Hepatocyte (in vitro differentiated cells): ENCODE measurements at regions not wholly inside any gene's neighbourhood (a gene's known extent, or its start where the extent isn't known, plus 50 kb on each side); places are given as distances from the start of the nearest gene placed in this dataset.
A peak's percentile ranks its signal among the peaks of the same experiment; 100 is the strongest.

ENCODE experiments used
- DNase-seq: peaks from one replicate; pipeline ENCODE4 v3.0.0-alpha.2; 2016; ENCODE audit warnings: low spot score
- H2AFZ ChIP-seq: fragments of 200-600 bp; sonication (generic); 2 replicates; pipeline ENCODE4 v1.6.0; 2016; ENCODE audit warnings: antibody characterized with exemption, mild to moderate bottlenecking
- H3K27ac ChIP-seq: fragments of 200-600 bp; sonication (generic); 2 replicates; pipeline ENCODE4 v1.5.1; 2016; ENCODE audit warnings: mild to moderate bottlenecking
- H3K27me3 ChIP-seq: fragments of 200-600 bp; sonication (generic); 2 replicates; pipeline ENCODE4 v1.6.1; 2016
- H3K36me3 ChIP-seq: fragments of 200-600 bp; sonication (generic); replicated peaks from 2 replicates; pipeline ENCODE4 v1.5.1; 2016; ENCODE audit warnings: low read depth; ENCODE audit not compliant: insufficient read depth
- H3K4me1 ChIP-seq: fragments of 200-600 bp; sonication (generic); 2 replicates; pipeline ENCODE4 v1.5.1; 2016; ENCODE audit warnings: mild to moderate bottlenecking, moderate library complexity; ENCODE audit not compliant: insufficient read depth
- H3K4me2 ChIP-seq: fragments of 200-600 bp; sonication (generic); 2 replicates; pipeline ENCODE4 v1.6.0; 2016
- H3K4me3 ChIP-seq: fragments of 200-600 bp; sonication (generic); 2 replicates; pipeline ENCODE4 v1.5.1; 2016; ENCODE audit warnings: mild to moderate bottlenecking
- H3K79me2 ChIP-seq: fragments of 200-600 bp; sonication (generic); 2 replicates; pipeline ENCODE4 v1.6.0; 2017; ENCODE audit warnings: mild to moderate bottlenecking
- H3K9me2 ChIP-seq: fragments of 200-600 bp; sonication (generic); replicated peaks from 2 replicates; pipeline ENCODE4 v1.6.0; 2017; ENCODE audit warnings: mild to moderate bottlenecking; ENCODE audit not compliant: insufficient read depth
- H3K9me3 ChIP-seq: fragments of 200-600 bp; sonication (generic); 2 replicates; pipeline ENCODE4 v1.5.1; 2016; ENCODE audit warnings: low read depth, mild to moderate bottlenecking
- H4K20me1 ChIP-seq: fragments of 200-600 bp; sonication (generic); 2 replicates; pipeline ENCODE4 v1.6.0; 2016; ENCODE audit warnings: mild to moderate bottlenecking; ENCODE audit not compliant: insufficient read depth, poor library complexity, severe bottlenecking
- EZH2 ChIP-seq: fragments of 200-600 bp; sonication (generic); IDR thresholded peaks from 2 replicates; pipeline ENCODE4 v1.6.1; 2016; ENCODE audit warnings: antibody characterized with exemption, mild to moderate bottlenecking, borderline replicate concordance
- EZH2phosphoT487 ChIP-seq: fragments of 200-600 bp; sonication (generic); IDR thresholded peaks from one replicate; pipeline ENCODE4 v1.6.1; 2018; ENCODE audit warnings: antibody characterized with exemption, mild to moderate bottlenecking, low read depth, moderate library complexity; ENCODE audit not compliant: unreplicated experiment, severe bottlenecking
- WGBS: methylation state at CpG from one replicate; pipeline ENCODE4 v1.1.6; 2016; ENCODE audit warnings: low lambda C conversion rate; ENCODE audit errors: missing lambda C conversion rate; 5-methylcytosine and 5-hydroxymethylcytosine counted together
- TF ChIP-seq, protein P1 (sequence below): fragments of 200-600 bp; sonication (generic); IDR thresholded peaks from 2 replicates; pipeline ENCODE4 v1.5.1; 2016; ENCODE audit warnings: antibody characterized with exemption, mild to moderate bottlenecking; ENCODE audit not compliant: poor library complexity

DNA sequence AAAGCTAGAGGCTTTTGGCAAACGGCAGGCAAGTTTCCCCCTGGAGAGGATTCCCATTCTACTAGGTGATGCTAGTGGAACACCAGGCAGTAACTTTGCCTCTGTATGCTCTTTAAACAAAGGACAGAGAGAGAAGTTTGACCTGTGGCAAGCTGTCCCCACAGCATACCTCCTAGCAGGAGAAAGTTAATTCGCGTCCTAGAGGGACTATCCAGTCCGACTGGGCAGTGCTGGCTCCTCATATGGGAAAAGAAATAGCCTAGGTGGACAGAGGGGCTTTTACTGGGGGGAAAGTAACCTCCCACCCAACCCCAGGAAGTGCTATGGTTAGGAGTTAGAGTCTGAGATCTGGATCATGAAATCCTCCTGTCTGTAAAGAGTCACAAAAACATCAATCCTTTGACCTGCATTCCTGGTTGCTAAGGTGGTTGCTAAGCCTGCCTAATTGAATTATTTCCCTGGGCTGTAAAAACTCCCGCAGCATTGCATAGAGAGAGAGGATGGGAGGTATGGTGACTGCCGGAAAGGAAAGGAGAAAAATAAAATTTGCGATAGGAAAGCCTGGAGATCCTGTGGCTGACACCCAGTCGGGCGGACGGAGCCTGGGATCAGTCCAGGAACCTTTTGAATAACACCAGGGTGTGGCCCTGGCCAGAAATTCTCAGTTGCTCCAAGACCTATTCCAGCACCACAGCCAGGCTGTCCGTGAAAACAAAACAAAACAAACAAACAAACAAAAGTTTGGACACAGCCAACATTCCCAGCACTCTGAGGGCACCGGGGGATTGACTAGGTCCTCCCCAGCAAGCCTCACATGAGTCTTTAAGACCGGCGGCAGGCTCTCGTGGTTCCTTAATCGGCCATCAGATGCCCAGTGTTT, 67.7 kb upstream of the ATP11B start:
- H3K27ac ChIP-seq: peak overlapping the region; percentile 46
- peak; percentile 28 for DNase-seq
- 39% methylated on average over 16 of the region's 16 CpGs for WGBS
- H3K4me3 ChIP-seq: no peak overlapping the region
- no peaks in the 10 kb centered on the region for H4K20me1 ChIP-seq
- TF ChIP-seq, protein P1, sequence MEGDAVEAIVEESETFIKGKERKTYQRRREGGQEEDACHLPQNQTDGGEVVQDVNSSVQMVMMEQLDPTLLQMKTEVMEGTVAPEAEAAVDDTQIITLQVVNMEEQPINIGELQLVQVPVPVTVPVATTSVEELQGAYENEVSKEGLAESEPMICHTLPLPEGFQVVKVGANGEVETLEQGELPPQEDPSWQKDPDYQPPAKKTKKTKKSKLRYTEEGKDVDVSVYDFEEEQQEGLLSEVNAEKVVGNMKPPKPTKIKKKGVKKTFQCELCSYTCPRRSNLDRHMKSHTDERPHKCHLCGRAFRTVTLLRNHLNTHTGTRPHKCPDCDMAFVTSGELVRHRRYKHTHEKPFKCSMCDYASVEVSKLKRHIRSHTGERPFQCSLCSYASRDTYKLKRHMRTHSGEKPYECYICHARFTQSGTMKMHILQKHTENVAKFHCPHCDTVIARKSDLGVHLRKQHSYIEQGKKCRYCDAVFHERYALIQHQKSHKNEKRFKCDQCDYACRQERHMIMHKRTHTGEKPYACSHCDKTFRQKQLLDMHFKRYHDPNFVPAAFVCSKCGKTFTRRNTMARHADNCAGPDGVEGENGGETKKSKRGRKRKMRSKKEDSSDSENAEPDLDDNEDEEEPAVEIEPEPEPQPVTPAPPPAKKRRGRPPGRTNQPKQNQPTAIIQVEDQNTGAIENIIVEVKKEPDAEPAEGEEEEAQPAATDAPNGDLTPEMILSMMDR: no peak
- TF ChIP-seq EZH2 (no peak), EZH2phosphoT487 (no peak)
- no peaks in the 10 kb centered on the region for H3K36me3 ChIP-seq
- no peaks in the 10 kb centered on the region for H3K27me3 ChIP-seq
- H3K4me2 ChIP-seq: peak overlapping the region; percentile 67
- peak overlapping the region; percentile 32 for H2AFZ ChIP-seq
- no peaks in the 10 kb centered on the region for H3K79me2 ChIP-seq
- no peaks in the 10 kb centered on the region for H3K9me2 ChIP-seq
- peaks cover 22% of the 10 kb centered on the region for H3K4me1 ChIP-seq
- H3K9me3 ChIP-seq: no peaks in the 10 kb centered on the region

DNA sequence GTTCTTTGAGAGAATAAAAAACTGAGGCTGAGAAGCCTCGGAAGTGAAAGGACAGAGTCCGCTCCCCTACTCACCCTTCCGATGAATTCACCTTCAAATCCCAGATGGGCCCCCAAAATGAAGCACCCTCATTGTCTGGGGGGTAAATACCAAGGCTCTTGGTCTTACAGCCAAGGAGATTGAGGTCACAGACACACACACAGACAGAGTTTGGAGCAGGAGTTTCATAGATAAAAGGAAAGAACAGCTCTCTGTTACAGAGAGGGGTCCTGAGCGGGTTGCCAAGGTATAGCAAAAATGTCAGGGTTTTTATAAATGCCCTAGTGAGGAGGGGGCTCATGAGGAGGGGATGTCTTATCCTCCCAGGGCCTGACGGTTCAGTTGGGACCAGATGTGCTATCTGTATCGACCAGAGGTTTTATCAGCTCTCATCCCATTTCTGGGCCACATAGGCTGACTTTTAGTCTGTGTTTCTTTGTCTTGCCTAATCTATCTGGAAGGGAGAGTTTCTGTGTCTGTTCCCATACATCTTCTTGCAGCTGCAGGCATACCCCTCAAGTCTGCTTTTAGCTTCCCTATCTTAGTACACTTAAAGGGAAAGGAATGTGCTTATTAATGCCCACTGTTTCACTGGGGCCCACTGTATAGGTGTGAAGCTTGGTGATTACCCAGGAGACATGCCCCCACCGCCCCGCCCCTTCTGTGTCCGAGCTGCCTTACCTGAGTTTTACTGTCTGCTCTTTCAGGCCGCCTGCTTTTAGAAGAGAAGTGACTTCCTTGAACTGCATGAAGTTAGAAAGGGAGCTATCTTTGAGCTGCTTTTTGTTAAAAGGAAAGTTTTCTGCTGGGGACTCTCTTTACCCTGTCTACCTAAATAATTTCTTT, 66.8 kb upstream of the ATP11B start:
- peak; percentile 41 for DNase-seq
- WGBS: 60% methylated on average over 10 of the region's 10 CpGs
- Histone ChIP-seq H3K27ac (peak overlapping the region; percentile 37), H3K27me3 (no peaks in the 10 kb centered on the region), H3K4me1 (peaks cover 22% of the 10 kb centered on the region), H3K36me3 (no peaks in the 10 kb centered on the region), H3K9me2 (no peaks in the 10 kb centered on the region), H4K20me1 (no peaks in the 10 kb centered on the region), H2AFZ (peak overlapping the region; percentile 32), H3K79me2 (no peaks in the 10 kb centered on the region), H3K4me3 (no peak overlapping the region), H3K9me3 (no peaks in the 10 kb centered on the region), H3K4me2 (peak overlapping the region; percentile 67)
- TF ChIP-seq, protein P1: no peak
- TF ChIP-seq EZH2phosphoT487 (no peak), EZH2 (no peak)

DNA sequence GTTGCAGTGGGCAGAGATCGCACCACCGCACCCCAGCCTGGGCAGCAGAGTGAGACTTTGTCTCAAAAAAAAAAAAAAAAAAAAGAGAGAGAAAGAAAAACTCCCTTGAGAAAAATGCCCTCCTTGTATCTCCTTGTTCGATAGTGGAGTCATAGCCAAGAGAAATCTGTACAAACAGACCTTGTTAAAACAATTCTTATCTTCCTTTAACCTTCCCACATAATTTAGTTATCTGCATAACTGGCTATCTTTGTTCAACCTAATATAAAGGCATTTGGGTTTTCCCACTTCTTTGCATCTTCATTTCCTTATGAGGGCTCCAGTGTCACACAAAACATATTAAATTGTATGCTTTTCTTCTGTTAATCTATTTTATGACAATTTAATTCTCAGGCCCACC, 65.1 kb upstream of the ATP11B start:
- no peak overlapping the region for H2AFZ ChIP-seq
- no peak for DNase-seq
- no peaks in the 10 kb centered on the region for H3K79me2 ChIP-seq
- H3K4me1 ChIP-seq: peaks cover 22% of the 10 kb centered on the region
- H3K27me3 ChIP-seq: no peaks in the 10 kb centered on the region
- H3K27ac ChIP-seq: no peak overlapping the region
- H3K9me2 ChIP-seq: no peaks in the 10 kb centered on the region
- no peak for TF ChIP-seq EZH2phosphoT487
- TF ChIP-seq, protein P1: no peak
- TF ChIP-seq EZH2: no peak
- no peaks in the 10 kb centered on the region for H3K9me3 ChIP-seq
- no peaks in the 10 kb centered on the region for H4K20me1 ChIP-seq
- no peaks in the 10 kb centered on the region for H3K36me3 ChIP-seq
- WGBS: 85% methylated on average over 2 of the region's 3 CpGs
- no peak overlapping the region for H3K4me3 ChIP-seq
- H3K4me2 ChIP-seq: no peak overlapping the region
